Stimulated activated CD4-positive, alpha-beta T cell treated with anti-CD3 and anti-CD28 coated beads, Interleukin-4, amount 100 ng/mL, for 48 hours (primary cell): ENCODE measurements at regions not wholly inside any gene's neighbourhood (a gene's known extent, or its start where the extent isn't known, plus 50 kb on each side); places are given as distances from the start of the nearest gene placed in this dataset.

Experiments used
- DNase-seq, 2 donors: peaks; one replicate each; pipeline ENCODE4 v3.0.0-alpha.2; 2020; ENCODE audit warnings: low read depth in 2 of 2

DNA sequence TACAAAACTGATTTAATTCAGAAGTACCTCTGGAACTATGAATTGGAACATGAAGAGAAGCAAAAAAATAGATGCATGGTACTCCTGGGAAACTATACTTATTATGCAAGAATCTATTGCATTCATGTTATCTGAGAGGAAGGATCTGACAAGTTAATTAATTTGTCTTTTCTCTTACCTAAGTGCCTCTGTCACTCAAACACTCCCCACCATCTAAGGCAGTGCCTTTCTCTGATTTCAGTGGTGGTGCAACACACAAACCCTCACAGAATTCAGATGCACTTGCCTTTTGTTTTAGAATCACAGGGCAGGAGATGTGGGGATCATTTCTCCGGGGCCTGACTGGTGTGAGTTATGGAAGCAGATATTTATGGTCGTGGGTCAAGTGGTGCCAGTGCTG is 52.5 kb upstream of the C9orf72 start:
- DNase-seq: no peak

DNA sequence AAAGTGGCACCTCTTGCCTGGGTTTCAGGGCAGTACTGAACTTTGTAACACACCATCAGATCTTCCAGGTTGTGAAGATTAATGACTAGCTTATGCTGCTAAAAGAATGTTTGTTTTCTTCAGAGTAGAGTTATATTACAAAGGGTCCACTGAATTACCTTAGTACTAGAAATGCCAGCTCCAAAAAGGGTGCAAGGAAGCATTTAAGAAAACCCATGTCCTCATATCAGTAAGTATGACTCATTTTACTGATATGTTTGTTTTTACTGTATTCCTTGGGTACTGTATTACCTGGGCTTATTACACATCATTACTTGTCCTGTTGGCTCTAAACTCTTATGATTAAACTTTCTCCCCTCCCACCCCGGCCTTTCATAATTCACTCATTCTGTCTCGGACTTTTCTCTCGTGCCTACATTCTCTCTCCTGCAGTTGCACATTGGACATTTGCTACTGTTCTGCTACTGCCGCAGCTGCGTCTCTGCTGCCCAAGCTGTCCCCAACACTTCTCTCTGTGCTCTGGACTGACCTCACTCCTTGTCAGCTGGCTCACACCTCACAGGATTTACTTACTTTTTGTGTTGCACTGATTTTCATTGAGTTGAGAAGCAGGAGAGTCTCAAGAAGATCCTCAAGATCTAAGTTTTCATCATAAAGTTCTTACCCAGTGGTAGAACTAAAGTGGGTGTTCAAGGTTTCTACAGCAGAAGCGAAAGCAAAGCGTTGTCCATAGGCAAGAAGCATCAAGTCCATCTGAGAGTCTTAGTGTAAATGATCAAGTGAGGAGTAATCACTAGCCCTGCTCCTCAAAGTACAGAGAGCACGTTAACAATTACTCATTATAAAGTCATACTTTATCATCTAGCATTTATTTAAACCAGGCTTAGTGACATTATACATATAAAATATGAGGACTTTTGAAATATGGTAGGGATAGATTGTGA is 53.2 kb upstream of the C9orf72 start:
- DNase-seq: no peak

DNA sequence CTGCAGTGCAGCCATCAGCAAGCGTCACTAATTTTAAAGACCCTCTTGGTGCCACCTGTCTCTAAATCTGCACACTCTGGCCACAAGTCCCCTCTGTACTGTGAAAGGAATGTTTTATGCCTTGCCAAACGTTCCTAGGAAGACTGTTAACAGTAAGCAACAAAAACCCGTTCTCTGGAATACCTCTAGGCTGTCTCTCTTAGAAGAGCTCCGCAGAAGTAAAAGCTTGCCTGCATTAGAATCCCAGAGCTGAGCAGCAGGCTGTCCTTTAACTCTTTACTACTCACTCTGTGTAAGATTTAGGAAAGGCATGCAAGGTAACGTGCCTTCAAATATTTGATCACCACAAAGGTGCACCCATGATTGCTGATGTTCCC is 53.9 kb upstream of the C9orf72 start:
- DNase-seq: no peak

DNA sequence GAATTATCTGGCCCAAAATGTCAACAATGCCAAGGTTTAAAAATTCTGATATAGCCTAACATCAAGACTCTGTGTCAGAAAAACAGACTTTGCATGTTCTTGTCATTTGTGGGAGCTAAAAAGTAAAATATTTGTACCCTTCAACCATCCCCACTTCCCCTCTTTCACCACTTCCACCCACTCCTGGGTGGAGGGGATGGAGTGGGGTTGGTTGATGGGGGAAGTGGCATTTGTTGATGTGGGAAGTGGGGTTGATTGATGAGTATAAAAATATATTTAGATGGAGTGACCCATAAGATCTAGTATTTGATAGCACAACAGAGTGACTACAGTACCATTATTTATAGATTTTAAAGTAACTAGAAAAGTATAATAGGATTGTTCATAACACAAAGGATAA is 55.0 kb upstream of the C9orf72 start:
- no peak for DNase-seq

DNA sequence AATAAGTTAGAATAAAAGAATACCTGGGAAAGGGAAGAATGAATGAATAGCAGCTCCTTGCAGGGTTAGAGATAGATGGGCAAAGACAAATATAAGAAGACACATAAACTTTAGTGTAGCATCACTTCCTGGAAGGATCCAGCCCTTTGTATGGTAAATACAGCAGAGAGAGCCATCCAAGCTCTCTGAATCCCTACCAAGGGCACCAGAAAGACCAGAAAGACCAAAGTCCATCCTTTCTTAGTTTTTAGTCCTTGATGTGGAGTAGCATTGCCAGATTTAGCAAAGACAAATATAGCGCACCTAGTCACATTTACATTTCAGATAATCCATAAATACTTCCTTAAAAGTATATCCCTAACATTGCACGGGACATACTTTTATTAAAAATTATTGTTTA is 56.1 kb upstream of the C9orf72 start:
- DNase-seq: no peak

DNA sequence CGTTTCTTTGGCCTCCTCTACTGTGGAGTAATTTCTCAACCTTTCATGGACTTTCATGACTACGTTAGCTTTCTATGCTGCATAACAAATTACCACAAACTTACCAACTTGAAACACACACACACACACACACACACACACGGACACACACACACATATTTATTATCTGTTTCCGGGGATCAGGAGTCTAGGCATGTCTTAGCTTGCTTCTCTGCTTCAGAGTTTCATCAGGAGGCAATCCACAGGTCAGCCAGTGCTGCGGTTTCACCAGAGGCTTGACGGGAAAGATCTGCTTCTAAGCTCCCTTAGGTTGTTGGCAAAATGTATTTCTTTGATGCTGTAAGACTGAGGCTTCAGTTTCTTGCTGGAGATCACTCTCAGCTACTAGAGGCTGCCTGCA is 59.0 kb upstream of the C9orf72 start:
- no peak for DNase-seq

DNA sequence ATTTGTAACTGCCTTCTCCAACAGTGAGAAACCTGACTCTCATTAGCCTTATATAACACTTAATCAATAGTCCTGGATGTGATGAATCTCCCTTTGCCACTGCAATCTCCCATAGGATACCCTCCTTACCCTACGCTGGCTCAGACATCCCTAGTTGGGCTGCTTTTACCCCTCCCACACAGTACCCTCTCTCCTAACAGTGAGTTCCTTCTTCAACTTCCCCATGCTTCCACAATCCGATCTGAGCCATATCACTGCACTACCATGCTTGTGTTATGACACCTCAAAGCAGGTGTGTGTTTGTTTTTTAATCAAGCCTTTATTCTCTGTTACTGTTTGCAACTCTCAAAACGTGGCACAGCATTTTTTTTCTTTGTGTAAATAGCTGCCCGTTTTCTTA is 60.5 kb upstream of the C9orf72 start:
- no peak for DNase-seq

DNA sequence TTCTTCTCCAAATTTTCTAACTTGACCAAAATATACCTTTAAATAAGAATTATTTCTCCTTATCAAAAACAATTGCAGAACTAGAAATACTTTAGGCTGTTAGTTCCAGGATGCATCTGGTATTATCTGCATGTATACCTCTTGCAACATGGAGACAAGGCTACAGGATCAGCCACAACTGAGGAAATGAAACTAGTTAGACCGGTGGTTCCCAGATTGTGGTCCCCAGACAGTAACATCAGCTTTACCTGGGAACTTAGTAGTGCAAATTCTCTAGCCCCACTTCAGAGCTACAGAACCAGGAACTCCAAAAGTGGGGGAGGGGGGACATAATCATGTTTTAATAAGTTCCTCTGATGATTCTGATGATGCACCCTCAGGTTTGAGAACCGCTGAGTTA is 61.6 kb upstream of the C9orf72 start:
- no peak for DNase-seq

DNA sequence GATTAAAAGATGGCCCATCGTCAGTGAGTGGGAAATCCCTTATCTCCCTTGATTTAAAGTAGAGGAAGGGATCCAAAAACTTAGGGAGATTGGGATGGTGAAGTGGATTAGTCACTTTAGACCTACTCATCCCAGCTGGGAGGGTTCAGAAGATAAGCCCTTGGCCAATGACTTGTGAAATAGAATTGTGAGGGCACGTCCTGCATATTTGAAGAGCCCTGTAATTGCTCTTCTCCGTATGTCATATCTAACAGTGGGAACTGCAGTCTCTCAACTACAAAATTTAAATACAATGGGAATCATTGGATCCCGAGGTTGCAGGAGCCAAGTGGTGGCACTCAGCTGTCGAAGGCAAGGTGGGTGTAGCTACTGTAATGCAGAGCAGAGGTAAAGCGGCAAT is 65.4 kb upstream of the C9orf72 start:
- no peak for DNase-seq

DNA sequence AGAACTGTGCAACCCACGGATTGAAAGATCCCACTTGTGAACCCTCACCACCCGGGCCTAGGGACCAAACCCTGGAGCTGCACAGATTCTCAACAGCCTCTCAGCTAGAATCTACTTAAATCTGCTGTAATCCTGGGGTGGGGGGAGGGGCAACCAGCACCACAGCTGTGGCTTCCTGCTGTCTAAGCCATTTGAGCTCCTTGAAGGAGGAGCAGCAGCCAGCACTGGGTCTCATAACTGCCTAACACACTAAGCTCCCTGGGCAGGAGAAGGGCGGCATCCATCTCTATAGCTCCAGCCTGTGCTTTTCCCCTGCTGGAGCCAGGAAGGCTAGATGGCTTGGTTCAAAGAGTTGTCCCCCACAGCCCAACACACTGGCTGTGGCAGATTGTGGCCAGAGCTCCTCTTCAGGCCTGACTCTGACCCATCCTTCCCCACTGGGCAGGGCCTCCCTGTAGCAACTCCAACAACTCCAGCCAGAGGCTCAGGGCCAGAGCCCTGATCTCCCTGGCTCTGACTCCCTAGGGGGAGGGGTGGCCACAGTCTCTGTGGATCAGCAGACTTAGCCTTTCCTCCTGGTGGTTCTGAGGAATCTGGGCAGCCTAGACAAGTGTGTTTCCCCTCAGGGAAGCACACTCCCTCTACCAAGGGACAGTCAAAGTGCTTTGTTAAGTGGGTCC is 72.0 kb upstream of the C9orf72 start:
- no peak for DNase-seq

DNA sequence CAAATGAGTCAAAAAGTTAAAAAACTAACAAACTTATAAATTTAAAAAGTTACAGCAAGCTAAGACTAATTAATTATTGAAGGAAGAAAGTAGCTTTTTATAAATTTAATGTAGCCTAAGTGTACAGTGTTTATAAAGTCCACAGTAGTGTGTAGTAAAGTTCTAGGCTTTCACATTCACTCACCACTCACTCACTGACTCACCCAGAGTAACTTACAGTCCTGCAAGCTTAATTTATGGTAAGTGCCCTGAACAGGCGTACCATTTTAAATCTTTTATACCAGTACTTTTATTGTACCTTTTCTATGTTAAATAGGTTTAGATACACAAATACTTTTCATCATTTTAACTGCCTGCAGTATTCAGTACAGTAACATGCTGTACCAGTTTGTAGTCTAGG is 80.0 kb upstream of the C9orf72 start:
- no peak for DNase-seq

DNA sequence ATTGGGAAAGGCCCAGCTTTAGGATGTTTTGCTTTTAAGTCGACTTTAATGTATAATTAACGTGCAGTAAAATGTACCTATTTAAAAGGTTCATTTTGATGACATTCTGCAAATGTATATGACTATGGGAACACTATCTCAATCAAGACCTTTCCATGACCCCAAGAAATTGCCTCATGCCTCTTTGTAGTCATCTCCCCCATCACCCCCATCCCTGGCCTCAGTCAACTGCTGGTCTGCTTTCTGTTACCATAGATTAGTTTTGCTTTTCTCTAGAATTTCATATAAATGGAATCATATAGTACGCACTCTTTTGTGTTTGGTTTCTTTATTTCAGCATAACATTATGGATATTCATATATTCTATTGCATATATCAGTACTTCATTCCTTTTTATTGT is 80.7 kb upstream of the C9orf72 start:
- no peak for DNase-seq

DNA sequence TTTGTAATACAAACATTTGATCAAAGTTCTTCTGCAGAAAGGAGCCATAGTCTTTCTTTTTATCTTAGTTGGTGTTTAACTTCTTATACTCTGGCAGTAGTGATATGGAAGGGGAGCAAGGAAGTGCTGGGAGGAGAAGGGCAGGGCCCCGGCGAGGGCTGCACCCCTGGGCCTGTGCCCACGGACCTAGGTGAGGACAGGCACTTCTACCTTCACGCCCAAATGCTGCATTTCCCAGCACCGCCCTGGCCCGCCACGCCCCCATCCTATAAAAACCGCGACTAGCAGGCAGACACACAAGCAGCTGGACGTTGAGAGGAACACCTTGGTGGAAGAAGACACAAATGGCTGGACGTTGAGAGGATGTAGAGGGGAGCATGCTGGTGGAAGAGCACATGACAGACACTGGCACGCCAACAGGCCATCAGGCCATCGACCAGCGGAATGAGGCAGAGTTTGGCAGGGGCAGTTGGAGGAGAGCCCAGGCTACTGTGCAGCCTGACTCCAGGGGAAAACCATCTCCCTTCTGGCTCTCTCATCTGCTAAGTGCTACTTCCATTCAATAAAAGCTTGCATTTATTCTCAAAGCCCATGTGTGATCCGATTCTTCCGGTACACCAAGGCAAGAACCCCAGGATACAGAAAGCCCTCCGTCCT is 81.5 kb upstream of the C9orf72 start:
- no peak for DNase-seq

DNA sequence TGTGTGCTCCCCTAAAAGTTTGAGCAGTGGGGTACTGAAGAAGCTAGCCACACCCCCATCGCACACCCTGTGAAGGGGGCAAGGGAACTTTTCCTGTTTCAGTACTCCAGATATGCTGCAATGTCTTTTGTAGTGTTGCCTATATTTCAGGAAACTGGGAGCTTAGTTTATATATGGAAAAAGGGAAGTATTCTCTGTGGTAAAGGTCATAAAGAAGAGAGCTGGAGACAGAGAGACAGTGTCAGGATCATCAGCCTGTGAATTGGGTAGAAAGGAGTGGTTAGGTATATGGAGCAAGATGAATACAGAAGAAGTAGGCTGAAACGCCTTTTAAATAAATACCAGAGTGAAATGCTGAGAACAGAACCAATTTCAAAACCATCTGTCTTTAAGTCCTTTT is 82.2 kb upstream of the C9orf72 start:
- DNase-seq: no peak

DNA sequence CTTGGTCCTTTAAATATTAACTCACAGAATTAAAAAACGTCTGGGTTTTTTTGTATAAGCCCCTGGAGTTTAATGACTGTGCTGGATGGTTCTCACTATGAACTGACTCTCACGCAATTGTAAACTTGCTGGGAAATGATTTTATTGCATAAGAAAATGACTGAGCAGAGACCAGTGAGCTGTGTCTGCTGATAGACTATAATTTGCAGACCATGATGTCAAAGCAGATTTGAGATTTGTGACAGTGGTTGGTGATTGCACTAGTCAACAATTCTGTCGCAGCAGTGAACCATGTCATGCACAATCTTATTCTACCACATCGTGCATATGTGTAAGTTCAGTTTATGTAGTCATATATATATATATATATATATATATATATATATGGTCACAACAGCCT is 85.7 kb upstream of the C9orf72 start:
- DNase-seq: no peak

DNA sequence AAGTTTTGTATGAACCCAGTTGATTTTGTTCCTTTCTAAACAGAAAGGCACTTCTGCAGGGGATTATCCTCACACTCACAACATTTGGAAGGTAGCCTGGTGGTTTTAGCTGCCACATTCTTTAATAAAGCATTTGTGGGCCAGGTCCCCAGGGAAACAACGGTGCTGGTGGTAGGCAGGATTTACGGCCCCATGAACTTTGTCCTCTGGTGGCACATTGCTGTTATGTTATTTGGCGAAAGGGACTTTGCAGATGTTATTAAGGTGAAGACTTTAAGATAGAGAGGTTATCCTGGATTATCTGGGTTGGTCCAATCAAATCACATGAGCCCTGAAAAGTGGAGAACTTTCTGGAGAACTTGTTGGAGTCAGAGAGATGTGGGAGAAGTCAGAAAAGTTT is 86.3 kb upstream of the C9orf72 start:
- DNase-seq: no peak

DNA sequence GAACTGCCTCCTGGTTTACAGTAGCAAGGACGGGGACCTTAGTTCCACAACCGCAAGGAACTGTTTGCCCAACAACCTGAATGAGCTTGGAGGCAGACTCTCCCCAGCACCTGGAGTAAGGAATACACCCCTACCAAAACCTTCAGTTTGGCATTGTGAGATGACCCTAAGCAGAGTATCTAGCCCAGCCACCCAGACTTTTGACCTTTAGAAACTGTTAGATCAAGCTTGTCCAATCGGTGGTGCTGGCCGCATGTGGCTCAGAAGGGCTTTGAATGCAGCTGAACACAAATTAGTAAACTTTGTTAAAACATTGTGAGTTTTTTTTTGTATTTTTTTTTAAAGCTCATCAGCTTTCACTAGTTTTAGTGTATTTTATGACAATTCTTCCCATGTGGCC is 86.9 kb upstream of the C9orf72 start:
- DNase-seq: no peak

DNA sequence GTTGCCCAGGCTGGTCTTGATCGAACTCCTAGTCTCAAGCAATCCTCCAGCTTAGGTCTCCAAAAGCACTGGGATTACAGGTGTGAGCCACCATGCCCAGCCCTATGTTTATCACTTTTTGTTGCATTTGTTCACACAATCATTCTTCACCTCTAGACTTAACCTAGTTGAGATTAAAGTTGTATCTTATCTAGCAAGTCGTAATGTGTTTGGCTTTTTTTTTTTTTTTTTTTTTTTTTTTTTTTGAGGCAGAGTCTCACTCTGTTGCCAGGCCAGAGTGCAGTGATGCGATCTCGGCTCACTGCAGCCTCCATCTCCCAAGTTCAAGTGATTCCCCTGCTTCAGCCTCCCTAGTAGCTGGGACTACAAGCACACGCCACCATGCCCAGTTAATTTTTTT is 90.2 kb upstream of the C9orf72 start:
- DNase-seq: no peak

DNA sequence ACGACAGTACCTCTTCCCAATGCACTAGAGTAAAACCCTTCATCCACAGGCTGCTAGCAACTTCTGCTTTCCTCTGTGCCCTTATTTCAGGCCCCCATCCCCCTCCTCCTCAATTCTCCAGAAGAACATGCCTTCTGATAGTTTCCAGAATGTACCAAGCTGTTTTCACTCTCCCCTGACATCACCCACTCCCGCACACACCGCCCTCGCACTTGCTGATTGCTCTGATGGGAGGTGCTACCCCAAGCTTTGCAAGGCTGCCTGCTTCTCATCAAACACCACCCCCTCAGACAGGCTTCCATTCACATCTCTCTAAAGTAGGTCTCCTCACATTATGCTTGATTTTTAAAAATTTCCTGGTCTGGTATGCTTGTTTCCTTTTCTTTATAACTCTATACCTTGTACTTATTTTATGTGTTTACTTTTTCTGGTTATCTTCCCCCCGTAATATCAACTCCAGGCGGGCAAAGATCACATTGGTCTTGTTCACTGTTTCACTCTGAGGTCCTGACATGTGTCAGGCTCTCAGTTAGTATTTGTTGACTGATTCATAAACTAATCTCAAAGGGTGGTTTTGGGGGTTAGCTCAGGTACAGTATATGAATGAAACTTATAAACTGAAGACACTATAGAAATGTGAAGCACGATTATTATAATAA is 91.0 kb upstream of the C9orf72 start:
- no peak for DNase-seq

DNA sequence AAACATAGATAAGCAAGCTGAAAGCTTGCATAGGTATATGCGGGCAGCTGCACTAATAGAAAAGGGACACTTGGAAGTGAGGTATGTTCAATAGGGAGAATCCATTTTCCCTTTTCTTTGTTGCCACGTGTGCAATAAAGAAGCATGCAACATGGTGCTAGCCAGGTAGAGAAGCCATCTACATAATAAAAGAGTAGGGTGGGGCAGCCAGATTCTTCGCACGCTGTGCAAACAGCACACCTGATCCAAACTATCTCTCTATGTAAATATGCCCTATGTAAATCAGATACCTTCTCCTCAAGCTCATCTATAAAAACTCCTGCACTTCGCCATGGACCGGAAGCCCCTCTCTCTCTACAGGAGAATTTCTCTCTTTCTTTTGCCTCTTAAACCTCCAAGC is 91.9 kb upstream of the C9orf72 start:
- no peak for DNase-seq

DNA sequence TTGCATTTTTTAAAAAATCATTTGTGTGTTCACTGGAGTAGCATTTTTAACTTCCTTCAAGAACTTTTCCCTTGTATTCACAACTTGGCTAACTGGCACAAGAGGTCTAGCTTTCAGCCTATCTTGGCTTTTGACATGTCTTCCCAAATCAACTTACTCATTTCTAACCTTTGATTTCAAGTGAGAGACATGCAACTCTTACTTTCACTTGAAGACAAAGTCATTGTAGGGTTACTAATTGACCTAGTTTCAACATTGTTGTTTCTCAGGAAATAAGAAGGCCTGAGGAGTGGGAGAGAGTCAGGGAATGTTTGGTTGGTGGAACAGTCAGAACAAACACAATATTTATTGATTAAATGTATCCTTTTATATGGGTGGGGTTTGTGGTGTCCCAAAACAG is 95.0 kb upstream of the C9orf72 start:
- no peak for DNase-seq

DNA sequence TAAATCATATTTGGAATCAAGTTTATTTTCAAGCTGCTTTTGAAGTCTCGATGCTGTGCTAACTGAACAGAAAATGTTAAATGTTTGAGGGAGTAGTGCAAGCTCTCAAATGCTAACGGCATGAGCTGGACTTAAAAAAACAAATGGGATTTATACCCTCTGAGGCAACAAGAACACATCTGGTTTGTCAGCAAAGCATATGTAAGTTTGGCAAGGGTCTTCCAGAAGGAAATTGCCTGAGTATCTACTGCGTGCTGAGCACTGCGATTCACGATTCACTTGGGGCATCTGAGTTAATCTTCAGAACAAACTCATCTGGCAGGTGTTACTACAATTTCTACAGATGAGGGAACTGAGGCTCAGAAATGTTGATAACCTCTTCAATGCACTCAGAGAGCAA is 98.4 kb upstream of the C9orf72 start:
- DNase-seq: no peak
